GM21360 (cell line): ENCODE measurements at regions not wholly inside any gene's neighbourhood (a gene's known extent, or its start where the extent isn't known, plus 50 kb on each side); places are given as distances from the start of the nearest gene placed in this dataset.

Source experiments
- ATAC-seq: cut with Tn5 transposase; IDR thresholded peaks from one replicate; pipeline ENCODE4 v1.9.1; 2021; ENCODE audit warnings: mild to moderate bottlenecking, moderate library complexity; ENCODE audit not compliant: unreplicated experiment

DNA sequence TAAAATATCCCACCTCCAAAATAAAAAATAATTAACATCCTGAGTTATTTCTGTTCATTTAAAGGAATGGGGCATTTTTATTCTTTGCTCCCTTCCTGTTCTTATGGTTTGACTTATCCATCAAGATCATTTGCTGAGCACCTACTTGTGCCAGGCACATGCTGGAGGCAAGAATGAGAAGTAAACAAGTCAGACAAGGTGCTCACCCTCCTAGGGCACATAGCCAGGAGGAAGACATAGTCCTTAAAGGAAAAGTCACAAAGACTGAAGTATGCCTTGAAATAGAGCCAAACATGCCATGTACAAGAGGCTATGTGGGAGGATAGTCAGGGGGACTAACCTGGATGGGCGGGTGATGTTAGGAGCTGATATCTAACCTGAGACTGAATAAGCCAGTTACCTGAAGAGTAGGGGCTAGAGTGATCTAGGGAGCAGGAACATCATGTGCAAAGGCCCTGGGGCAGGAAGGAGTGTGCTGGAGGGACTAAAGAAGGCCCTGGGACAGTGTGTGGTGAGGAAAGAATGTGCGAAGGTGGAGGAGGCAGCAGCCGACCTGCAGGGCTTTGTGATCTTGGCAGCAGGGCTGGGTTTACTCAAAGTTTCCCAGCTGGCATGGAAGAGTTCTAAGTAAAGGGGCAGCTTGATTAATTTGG, 233.5 kb downstream of the MATN1 start:
- ATAC-seq = no peak

DNA sequence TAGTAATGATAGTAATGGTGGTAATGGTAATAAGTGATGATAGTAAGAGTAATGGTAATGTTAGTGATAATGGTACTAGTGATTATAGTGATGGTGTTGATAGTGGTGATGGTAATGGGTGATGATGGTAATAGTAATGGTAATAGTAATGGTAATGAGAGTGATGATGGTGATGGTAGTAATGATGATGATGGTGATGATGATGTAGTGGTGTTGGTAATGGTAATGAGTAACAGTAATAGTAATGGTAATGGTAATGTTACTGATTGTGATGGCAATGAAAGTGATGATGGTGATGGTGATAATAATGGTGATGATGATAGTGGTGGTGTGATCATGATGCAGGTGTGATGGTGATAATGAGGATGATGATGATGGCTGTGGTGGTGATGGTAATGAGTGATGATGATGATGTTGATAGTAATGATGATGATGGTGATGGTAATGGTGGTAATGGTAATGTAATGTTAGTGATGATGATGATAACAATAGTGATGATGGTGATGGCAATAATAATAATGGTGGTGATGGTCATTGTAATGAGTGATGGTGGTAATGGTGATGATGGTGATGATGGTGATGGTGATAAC, 235.0 kb downstream of the MATN1 start:
- no peak for ATAC-seq

DNA sequence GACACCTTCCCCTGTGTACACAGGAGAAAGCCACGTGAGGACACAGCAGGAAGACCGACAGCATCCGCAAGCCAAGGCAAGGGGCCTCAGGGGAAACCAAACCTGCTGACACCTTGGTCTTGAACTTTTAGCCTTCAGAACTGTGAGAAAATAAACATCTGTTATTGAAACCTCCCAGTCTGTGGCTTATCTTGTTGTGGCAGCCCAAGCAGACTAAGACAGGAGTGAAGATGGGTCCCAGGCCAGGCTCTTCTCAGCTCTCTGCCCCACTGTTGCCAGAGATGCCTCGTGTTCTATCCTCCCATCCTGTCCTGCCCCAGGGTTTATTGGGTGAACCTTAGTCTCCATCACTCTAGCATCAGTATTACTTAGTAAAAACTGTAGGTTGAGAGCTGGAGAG, 236.3 kb downstream of the MATN1 start:
- ATAC-seq = no peak

DNA sequence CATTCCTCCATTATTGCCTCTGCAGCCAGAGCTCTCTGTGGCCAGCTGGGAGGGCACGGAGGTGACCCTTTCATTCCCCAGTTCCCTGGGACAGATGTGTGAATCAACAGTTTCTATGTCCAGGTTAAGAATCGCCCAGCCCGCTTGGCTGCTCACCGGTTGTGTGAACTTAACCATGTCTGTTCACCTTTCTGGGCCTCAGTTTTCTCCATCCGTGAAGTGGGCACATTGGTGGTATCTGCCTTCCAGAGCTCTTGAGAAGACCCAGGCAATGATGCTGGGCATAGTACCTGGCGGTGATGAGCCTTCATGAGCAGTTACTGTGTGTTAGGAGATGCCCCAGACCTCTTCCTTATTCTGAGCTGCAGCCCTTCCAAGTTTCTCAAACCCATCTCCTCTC, 238.3 kb downstream of the MATN1 start:
- no peak for ATAC-seq

DNA sequence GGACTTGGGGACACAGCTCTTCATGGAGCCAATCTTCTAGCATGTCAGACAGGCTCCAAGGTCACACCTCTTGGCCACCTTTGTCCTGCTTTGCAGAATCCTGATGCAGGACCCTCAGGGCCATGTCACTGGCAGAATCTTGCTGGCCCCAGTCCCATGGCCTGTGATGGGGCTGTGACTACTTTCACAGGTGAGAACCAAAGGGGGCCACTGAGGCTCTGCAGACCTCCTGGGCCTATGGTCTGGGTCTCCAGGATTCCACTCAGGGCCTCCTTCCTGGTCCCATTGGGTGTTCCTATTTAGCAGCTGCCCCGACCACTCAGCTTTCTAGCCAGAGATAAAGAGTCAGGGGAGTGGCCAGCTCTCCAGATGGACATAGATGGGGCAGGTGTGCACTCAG, 238.7 kb downstream of the MATN1 start:
- no peak for ATAC-seq

DNA sequence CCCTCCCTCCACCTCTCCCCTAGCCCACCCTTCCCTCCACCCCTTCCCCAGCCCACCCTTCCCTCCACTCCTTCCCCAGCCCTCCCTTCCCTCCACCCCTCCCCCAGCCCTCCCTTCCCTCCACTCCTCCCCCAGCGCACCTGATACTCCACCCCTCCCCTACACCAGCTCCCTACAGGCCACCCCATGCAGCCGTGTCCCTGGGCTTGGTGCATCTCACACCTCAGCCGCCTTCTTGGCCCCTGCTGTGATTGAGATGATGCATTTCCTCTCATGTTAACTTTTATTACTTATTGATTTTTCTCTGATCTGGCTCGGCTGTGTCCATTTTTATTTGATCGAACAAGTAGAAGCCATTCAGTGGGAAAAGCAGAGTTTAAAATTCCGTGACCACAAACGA, 243.8 kb downstream of the MATN1 start:
- no peak for ATAC-seq

DNA sequence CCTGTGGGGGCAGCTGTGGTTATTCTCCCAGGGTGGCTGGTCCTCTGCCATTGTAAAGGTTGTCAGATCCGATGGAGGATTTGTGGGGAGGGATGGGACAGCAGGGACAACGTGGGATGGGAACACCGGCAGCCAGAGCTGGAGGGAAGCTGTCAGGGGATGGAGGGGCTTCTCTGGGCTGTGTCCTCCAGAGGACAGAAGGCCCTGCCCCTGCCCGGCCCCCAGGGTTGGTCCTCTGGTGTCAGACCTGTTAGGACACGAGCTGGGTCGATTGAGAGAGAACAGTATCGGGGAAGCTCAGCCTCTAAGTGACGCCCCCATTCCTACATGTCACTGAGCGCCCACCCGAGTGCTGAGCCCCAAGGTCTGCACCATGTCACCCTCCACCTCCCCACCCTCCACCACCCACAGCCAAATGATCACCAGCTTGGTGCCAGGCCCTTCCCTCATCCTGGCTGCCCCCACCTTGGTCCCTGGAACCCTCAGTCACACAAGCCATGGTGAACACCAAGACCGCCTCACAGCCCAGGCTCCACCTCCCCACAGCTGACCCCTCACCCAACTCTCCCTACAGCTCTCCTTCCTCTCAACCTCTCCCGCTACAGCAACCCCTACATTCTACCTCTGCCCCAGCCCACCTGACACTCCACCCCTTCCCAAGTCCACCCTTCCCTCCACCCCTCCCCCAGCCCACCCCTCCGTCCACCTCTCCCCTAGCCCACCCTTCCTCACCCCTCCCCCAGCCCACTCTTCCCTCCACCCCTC, 244.4 kb downstream of the MATN1 start:
- ATAC-seq = no peak

DNA sequence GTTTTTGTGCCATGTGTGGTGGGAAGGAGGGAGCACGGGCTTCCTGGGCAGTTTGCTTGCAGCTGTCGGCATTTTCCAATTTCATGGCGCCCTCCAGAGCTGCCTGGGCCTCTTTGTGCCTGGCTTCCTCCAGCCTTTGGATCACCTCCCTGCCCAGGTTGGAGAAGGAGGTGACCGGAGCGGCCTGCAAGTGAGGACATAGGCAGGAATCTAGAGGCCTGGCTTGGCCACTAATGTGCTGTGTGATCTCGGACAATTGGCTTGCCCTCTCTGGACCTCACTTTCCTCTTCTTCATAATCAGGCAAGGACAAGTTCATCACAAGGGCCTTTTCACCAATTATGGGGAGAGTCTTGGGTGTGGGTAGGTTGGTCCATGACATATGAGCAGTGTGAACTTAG, 245.1 kb downstream of the MATN1 start:
- no peak for ATAC-seq

DNA sequence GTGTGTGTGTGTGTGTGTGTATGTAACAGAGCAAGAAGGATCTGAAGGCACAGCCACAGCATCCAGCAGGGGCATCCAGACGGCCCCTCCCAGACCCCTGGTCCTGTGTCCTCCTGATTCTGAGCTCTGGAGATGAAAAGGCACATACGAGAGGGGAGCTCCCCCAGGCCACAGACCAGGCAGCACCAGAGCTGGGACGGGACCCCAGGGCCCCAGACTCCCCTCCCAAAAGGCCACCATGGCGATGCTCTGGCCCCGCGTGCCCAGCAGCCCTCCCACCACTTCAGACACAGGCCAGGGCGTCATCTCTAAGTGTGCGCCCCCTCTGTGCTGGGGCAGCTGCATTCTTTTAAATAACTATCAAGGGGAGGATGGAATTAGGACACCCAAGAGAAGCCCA, 245.8 kb downstream of the MATN1 start:
- no peak for ATAC-seq

DNA sequence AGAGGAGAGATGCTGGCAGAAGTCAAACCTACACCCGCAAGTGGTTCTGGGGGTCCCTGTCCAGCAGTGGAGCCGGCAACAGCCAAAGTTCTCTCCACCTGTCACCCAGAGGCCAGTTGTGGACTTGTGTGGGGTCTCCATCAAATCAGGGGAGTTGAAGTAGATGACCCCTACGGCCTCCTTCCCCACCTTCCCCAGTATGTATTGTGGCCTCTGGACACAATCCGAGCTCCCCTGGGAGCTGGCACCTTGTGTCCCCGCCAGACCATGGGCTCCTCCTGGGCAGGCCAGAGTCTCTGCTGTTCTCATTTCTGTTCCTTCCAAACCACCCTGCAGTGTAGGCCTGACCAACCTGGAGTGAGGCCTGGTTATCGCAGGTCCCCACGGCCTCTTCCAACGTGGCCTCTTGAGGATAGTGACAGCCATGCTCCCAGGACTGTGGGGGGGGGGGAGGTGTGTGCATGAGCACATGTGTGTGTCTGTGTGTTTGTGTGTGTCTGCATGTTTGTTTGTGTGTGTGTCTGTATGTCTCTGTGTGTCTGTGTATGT, 246.4 kb downstream of the MATN1 start:
- no peak for ATAC-seq

DNA sequence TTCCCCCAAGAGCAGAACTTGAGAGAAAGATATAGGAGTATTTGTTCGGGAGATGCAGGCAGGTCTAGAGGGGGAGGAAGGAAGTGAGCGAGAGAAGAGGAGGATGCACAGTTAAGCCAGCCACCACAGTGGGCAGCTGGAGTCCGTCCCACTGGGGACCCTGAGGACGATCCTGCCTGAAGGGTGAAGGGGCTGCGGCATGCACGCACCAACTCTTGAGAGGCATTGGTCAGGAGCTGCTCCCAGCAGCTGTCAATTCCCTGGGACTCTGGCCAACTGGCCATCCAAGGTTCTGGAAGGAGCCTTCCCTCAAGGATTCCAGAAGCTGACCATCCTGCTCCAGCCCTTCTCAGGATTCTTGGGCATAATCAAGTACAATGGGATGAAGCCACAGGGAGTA, 246.9 kb downstream of the MATN1 start:
- no peak for ATAC-seq

DNA sequence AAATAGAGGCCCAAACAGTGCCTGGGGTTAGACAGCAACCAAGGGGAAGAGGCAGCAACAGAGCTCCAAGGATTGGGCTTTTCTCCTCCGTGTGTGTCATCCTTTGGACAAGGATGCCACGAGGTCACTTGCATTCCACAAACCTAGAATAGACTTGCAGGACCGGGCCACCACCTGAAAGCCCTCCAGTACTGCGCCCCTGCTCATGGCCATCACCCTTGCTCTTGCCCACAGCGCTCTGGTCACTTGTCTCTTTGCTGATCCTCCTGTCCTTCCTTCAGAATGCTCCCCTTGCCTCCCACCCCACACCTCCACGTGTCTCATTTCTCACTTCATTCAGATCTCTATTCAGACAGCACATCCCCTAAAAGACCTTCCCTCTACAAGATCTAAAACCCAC, 247.4 kb downstream of the MATN1 start:
- ATAC-seq = no peak

DNA sequence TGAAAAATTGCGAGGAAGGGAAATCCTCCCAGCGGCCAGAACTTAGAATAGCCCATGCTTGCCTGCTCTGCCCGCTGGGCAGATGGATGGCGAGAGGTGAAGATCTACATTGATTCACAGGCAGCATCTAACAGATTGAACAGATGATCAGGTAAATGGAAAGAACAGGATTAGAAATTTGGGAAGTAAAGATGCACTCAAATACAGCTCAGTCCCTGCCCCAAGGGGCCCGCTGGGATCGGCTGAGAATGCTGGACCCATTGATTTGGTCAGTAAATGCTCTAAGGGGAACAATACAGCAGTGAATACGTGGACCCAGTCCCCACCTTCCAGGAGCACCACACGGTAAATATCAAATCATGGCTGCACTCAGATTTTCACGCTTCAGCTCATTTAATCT, 248.2 kb downstream of the MATN1 start:
- ATAC-seq = no peak

DNA sequence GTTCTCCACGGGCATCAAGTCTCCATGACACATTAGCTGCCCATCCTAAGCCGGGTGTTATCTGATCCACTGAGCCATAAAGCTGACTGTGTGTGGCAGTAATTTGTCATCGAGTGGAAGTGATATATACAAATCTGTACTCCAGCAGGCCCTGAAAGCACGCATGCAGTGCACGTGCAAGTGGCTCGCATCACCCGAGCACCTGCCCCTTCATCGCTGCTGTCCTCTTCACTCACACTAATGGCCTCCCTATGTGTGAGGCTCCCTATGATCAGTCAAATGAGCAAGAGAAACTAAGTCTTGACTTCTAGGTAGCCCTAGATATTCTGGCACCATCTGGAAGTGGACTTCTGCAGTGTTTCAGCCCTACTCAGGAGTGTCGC, 248.6 kb downstream of the MATN1 start:
- no peak for ATAC-seq

DNA sequence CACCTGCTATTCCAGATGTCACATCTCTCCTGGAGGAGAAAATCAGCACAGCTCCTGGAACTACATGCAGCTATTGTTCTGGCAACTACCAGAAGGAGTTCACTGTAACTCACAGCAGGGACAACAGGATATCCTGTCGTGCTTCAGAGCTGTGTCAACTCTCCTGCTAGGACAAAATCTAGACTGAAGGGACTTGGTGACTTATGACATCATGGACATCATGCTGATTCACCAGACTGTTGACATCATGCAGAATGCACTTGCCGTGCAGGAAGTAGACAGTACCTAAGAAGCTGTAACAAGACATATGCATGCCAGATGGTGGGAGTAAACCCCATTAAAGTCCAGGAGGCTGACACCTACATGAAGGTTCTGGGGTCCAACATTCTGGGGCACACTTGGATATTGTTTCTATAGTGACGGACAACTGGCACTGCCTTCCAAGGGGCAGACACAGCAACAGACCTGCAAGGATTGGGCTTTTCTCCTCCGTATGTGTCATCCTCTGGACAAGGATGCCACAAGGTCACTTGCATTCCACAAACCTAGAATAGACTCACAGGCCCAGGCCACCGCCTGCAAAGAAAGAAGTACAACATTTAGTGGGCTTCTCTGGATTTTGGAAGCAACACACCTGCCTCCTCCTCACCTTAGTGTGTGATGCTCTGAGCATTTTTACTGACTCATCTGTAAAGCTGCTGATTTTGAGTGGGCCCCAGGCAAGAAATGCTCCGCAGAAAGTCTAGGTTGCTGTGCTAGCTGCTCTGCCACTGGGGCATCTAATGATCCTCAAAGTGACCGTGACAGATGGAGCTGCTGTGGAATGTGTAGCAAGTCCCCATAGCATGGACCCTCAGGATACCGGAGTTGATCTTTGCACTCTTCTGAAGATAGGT, 249.2 kb downstream of the MATN1 start:
- ATAC-seq = no peak

DNA sequence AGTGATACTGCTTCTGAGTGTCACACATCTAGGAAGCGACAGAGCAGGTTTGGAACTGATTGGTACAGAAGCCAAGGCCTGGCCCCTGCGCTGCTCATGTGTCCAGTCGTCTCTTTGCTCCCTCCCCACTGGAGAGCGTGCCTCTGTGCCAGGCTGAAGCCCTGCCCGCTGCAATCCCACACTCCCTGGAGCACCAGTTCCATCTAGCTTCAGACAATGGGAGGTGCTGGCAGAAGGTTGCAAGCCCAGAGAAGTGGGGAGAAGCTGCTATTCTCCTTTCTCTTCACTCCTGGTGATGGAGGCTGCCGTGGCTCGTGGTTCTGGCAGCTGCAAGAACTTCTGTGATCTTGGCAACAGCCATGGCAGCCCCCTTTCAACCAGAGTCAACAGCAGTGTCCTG, 250.9 kb downstream of the MATN1 start:
- ATAC-seq = no peak

DNA sequence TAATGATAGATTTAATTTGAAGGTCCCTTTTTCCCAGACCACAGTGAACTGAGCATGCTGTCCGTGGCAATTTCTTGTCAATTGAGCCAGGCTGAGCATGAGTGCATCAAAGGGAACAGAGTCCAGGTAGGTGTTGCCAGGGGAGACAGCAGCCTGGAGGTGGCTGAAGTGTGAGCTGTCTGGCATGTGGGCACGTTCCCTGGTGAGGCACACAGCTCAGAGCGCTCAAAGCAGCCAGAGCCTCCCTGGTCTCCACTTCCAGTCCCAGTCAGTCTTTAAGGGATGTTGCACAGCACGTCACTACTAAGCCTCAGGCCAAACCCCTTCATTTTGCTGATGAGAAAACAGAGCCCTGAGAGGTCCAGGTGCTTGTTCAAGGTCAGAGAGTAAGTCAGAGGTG, 251.4 kb downstream of the MATN1 start:
- ATAC-seq = no peak

DNA sequence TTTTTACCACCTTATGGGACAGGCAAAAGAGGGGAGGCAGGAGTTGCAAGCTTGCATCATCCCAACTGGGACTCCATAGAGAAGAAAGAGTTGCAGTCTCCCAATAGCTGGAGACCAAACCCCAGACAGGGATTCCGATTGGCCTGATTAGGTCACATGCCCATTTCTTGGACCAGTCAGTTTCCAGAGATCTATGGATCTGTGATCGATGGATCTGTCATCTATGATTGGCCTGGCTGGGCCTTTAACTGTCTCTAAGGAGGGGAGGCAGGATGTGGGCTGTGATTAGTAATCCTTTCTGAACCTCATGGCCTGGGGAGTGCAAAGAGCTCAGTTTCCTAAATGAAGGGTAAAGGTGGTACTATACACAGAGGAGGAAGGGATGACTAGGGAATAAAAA, 252.1 kb downstream of the MATN1 start:
- ATAC-seq = no peak

DNA sequence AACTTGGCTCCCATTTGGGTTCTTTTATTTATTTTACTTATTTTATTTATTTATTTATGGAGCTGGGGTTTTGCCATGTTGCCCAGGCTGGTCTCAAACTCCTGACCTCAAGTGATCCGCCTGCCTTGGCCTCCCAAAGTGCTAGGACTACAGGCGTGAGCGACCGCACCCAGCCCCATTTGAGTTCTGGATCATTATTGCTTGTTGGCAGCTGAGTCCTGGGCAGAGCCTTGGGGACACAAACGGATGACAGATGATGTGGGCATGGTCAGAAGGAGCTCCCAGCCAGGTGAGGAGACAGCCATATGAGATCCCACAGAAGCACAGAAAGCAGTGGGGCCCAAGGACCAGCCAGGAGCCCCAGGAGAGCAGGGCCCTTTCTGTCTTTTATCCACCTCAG, 254.0 kb downstream of the MATN1 start:
- ATAC-seq = no peak

DNA sequence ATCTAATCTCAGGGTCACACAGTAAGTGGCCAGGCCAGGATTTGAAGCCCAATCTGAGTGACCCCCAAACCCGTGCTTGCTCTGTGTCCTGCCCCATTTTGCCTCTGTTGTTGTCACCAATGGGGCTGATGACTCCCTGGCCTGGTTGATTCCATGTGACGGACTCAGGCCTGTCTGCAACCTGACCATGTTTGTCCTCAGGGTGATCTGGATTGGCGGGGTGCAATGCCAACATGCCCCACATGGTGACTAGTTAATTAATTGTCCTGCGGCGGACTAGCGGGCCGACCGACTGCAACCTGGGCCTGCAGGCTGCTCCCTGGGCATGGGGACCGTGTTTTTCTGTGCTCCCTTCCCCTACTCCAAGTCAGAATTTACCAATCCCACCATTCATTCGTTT, 256.3 kb downstream of the MATN1 start:
- ATAC-seq = no peak

DNA sequence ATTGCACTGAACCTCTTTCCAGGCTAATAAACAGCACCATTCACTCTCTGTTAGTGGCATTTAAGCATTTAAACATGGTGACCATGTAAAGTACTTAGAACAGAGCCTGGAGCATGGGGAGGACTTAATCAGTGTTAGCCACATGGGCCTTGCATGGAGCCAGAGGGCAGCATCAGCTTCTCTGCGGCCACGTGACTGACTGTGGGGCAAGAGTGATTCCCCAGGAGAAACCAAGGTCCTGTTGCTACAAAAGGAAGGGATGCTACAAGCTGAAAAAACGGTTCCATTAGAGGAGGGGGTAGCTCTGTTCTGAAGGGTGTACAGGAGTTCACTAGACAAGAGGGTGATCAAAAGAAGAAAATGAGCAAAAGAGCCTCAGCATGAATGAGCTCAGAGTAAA, 256.8 kb downstream of the MATN1 start:
- ATAC-seq = no peak
